ENCODE measurements at regions not wholly inside any gene's neighbourhood (a gene's known extent, or its start where the extent isn't known, plus 50 kb on each side); places are given as distances from the start of the nearest gene placed in this dataset.

- Histone ChIP-seq H3K36me3 (ENCODE audit: low read depth) (no peaks in the 10 kb centered on the region), H3K27me3 (ENCODE audit: insufficient read depth, poor library complexity, severe bottlenecking) (no peaks in the 10 kb centered on the region), H3K4me3 (ENCODE audit: severe bottlenecking) (no peak overlapping the region), H3K9me3 (ENCODE audit: severe bottlenecking) (no peaks in the 10 kb centered on the region), H3K27ac (ENCODE audit: poor library complexity, severe bottlenecking) (no peak overlapping the region), H3K4me1 (ENCODE audit: insufficient read depth, poor library complexity, severe bottlenecking) (peaks cover 17% of the 10 kb centered on the region)
- DNase-seq (ENCODE audit: low spot score) (no peak), ATAC-seq (ENCODE audit: low read depth) (no peak)
- no peak for TF ChIP-seq CTCF (IDR thresholded peaks at IDR 0.05; ENCODE audit: poor library complexity, severe bottlenecking)
These were observed 171.1 kb upstream of the TET2 start for GRCh38 chr4:104975617-104976016.

DNA sequence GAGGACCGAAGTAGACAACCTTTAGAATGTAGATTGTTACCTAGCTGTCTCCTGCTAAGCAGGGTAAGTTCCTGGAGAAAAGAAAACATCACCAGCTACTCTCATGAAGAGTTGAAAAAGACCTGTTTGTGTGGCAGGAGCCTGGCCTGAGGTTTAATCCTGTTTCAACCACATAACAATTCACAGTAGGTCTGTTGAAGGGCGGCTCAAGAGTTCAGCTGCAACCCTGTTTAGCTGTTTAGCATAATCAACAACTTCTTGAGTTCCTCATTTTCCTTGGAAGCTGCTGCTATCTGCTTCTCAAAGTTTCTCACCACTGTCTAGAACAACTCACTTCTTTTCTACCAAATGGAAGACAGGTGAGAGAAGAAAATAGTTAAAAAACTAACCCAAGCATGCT lies 170.4 kb upstream of the TET2 start:
- Histone ChIP-seq H3K27ac (ENCODE audit: poor library complexity, severe bottlenecking) (no peak overlapping the region), H3K4me1 (ENCODE audit: insufficient read depth, poor library complexity, severe bottlenecking) (peaks cover 10% of the 10 kb centered on the region), H3K27me3 (ENCODE audit: insufficient read depth, poor library complexity, severe bottlenecking) (no peaks in the 10 kb centered on the region), H3K36me3 (ENCODE audit: low read depth) (no peaks in the 10 kb centered on the region), H3K9me3 (ENCODE audit: severe bottlenecking) (no peaks in the 10 kb centered on the region), H3K4me3 (ENCODE audit: severe bottlenecking) (no peak overlapping the region)
- no peak for TF ChIP-seq CTCF (IDR thresholded peaks at IDR 0.05; ENCODE audit: poor library complexity, severe bottlenecking)
- DNase-seq (ENCODE audit: low spot score) (no peak), ATAC-seq (ENCODE audit: low read depth) (no peak)

- H3K36me3 ChIP-seq (ENCODE audit: low read depth) = no peaks in the 10 kb centered on the region
- TF ChIP-seq CTCF (IDR thresholded peaks at IDR 0.05; ENCODE audit: poor library complexity, severe bottlenecking) = no peak
- no peaks in the 10 kb centered on the region for H3K27me3 ChIP-seq (ENCODE audit: insufficient read depth, poor library complexity, severe bottlenecking)
- DNase-seq (ENCODE audit: low spot score) (no peak), ATAC-seq (ENCODE audit: low read depth) (no peak; the same call in 2 of the 3 replicates)
- H3K9me3 ChIP-seq (ENCODE audit: severe bottlenecking) = no peaks in the 10 kb centered on the region
- no peaks in the 10 kb centered on the region for H3K4me1 ChIP-seq (ENCODE audit: insufficient read depth, poor library complexity, severe bottlenecking)
- H3K27ac ChIP-seq (ENCODE audit: poor library complexity, severe bottlenecking) = no peak overlapping the region
- no peak overlapping the region for H3K4me3 ChIP-seq (ENCODE audit: severe bottlenecking)
These were observed 167.5 kb upstream of the TET2 start for GRCh38 chr4:104979083-104979760.

DNA sequence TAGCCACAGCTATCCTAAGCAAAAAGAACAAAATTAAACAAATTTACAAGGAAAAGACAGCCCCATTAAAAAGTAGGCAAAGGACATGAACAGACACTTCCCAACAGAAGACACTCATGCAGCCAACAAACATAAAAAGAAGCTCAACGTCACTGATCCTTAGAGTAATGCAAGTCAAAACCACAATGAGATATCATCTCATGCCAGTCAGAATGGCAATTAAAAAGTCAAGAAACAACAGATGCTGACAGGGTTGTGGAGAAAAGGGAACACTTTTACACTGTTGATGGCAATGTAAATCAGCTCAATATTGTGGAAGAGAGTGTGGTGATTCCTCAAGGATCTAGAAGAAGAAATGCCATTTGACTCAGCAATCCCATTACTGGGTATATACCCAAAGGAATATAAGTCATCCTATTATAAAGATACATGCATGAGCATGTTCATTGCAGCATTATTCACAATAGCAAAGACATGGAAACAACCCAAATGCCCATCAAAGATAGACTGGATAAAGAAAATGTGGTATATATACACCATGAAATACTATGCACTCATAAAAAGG lies 163.0 kb upstream of the TET2 start:
- H3K4me1 ChIP-seq (ENCODE audit: insufficient read depth, poor library complexity, severe bottlenecking) = no peaks in the 10 kb centered on the region
- no peaks in the 10 kb centered on the region for H3K27me3 ChIP-seq (ENCODE audit: insufficient read depth, poor library complexity, severe bottlenecking)
- no peaks in the 10 kb centered on the region for H3K9me3 ChIP-seq (ENCODE audit: severe bottlenecking)
- no peak for ATAC-seq (ENCODE audit: low read depth)
- H3K36me3 ChIP-seq (ENCODE audit: low read depth) = no peaks in the 10 kb centered on the region
- no peak for TF ChIP-seq CTCF (IDR thresholded peaks at IDR 0.05; ENCODE audit: poor library complexity, severe bottlenecking)
- no peak overlapping the region for H3K4me3 ChIP-seq (ENCODE audit: severe bottlenecking)
- no peak for DNase-seq (ENCODE audit: low spot score)
- no peak overlapping the region for H3K27ac ChIP-seq (ENCODE audit: poor library complexity, severe bottlenecking)

DNA sequence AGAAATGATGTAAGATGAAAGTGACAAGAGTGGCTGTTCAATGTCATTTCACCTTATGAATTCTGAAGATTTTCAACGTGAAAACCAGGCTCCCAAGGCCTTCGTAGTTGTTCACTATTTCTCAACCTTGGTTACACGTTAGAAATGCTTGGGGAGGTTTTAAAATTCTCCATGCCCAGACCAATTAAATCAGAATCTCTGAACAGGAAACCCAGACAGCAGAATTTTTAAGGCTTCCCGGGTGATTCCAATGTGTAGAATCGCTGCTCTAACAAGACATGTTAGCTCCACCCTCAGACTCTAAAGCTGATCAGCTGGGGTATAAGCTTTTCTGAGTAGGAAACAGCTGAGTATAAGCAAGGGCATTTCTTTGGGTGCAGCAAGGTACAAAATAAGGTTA lies 160.4 kb upstream of the TET2 start:
- no peak for DNase-seq (ENCODE audit: low spot score)
- no peak for ATAC-seq (ENCODE audit: low read depth)
- Histone ChIP-seq H3K36me3 (ENCODE audit: low read depth) (no peaks in the 10 kb centered on the region), H3K9me3 (ENCODE audit: severe bottlenecking) (no peaks in the 10 kb centered on the region), H3K27ac (ENCODE audit: poor library complexity, severe bottlenecking) (no peak overlapping the region), H3K27me3 (ENCODE audit: insufficient read depth, poor library complexity, severe bottlenecking) (no peaks in the 10 kb centered on the region), H3K4me3 (ENCODE audit: severe bottlenecking) (no peak overlapping the region), H3K4me1 (ENCODE audit: insufficient read depth, poor library complexity, severe bottlenecking) (no peaks in the 10 kb centered on the region)
- TF ChIP-seq CTCF (IDR thresholded peaks at IDR 0.05; ENCODE audit: poor library complexity, severe bottlenecking) = no peak
